Choroid plexus epithelial cell (primary cell): ENCODE measurements at regions not wholly inside any gene's neighbourhood (a gene's known extent, or its start where the extent isn't known, plus 50 kb on each side); places are given as distances from the start of the nearest gene placed in this dataset.

ENCODE experiments used
- DNase-seq: peaks from one replicate; pipeline ENCODE4 v3.0.0-alpha.2; 2010; ENCODE audit warnings: low read depth
- H3K4me3 ChIP-seq: 2 replicates; pipeline ENCODE4 v1.5.1; 2011; ENCODE audit warnings: low read depth, mild to moderate bottlenecking, control low read depth, low read length, moderate library complexity
- TF ChIP-seq, protein P1 (sequence below): conservative IDR thresholded peaks from 2 replicates; pipeline ENCODE4 v1.5.1; 2011; ENCODE audit warnings: low read depth, mild to moderate bottlenecking, control low read depth, inconsistent platforms, low read length, moderate library complexity

DNA sequence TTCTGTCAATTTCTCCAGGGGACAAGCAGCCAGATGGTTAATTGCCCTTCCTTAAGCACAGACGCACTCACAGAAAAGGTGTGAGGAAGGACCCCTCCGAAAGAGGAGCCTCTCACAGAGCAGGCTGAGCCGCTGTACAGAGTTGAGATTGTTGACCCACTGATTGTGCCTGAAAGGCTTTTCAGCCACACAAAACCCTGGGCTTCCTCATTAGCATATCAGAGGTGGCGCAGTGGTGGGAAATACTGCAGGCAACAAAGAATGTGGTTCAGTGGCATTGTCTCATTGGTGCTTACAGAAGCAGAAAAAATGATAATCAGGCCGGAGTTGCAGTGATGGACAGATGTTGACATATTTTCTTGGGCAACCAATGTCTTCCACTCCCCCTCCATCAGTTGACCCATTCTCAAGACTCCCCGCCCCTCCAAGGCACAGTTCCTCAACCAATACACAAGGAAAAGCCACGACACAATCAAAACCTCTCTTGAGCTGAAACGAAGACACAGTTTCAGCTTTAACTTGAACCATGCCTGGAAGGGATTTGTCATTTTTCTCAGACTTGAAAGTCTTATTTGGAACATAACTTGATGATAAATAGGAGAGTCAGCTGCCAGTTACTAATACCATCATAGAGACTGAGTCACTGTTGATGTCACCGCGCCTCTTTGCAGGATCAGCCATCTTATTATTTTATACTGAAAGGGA, 53.1 kb downstream of the ATXN3L start:
- TF ChIP-seq, protein P1, sequence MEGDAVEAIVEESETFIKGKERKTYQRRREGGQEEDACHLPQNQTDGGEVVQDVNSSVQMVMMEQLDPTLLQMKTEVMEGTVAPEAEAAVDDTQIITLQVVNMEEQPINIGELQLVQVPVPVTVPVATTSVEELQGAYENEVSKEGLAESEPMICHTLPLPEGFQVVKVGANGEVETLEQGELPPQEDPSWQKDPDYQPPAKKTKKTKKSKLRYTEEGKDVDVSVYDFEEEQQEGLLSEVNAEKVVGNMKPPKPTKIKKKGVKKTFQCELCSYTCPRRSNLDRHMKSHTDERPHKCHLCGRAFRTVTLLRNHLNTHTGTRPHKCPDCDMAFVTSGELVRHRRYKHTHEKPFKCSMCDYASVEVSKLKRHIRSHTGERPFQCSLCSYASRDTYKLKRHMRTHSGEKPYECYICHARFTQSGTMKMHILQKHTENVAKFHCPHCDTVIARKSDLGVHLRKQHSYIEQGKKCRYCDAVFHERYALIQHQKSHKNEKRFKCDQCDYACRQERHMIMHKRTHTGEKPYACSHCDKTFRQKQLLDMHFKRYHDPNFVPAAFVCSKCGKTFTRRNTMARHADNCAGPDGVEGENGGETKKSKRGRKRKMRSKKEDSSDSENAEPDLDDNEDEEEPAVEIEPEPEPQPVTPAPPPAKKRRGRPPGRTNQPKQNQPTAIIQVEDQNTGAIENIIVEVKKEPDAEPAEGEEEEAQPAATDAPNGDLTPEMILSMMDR: no peak
- no peak for DNase-seq
- H3K4me3 ChIP-seq: no peak overlapping the region

DNA sequence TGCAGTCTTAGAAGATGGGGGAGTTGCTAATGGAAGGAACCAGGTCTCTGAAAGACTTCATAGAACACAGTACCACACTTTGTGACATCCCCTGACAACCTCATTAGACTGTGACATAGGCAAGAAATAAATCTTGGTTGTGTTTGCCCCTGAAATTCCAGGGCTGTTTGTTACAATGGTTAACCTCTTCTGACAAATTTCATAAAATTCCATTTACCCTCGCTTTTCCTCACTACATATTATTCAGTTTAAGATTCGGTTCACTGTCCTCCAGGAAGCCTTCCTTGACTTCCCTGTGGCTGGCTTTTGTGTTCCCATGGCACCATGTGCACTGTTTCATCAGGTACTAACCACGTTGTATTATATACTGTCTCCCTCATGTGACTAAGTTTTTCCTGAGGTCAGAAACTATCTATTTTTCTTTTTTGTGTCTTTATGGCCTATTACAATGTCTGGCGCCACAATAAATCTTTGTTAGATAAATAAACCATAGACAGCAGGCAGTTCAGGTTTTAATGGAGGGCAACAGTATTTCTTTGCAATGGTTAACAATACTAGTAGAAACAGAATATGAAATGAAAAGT, 54.2 kb downstream of the ATXN3L start:
- TF ChIP-seq, protein P1: no peak
- DNase-seq: no peak
- H3K4me3 ChIP-seq: no peak overlapping the region

DNA sequence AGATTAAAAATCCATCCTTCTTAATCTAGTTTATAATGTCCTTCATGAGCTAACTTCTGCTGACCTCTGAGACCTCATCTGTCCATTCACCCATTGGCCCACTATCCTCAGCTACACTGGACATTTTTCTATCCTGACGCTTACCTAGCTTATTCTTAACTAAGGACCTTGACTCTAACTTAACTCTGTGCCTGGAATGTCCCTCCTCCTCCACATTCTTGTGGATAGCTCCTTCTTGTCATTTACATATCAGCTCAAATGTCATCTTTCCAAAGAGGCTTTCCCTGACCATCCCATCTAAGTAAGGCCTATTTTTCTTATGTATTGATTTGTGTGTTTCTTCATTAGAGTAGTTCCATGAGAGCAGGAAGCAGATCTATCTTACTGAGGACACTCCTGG, 54.7 kb downstream of the ATXN3L start:
- TF ChIP-seq, protein P1: no peak
- no peak for DNase-seq
- no peak overlapping the region for H3K4me3 ChIP-seq

DNA sequence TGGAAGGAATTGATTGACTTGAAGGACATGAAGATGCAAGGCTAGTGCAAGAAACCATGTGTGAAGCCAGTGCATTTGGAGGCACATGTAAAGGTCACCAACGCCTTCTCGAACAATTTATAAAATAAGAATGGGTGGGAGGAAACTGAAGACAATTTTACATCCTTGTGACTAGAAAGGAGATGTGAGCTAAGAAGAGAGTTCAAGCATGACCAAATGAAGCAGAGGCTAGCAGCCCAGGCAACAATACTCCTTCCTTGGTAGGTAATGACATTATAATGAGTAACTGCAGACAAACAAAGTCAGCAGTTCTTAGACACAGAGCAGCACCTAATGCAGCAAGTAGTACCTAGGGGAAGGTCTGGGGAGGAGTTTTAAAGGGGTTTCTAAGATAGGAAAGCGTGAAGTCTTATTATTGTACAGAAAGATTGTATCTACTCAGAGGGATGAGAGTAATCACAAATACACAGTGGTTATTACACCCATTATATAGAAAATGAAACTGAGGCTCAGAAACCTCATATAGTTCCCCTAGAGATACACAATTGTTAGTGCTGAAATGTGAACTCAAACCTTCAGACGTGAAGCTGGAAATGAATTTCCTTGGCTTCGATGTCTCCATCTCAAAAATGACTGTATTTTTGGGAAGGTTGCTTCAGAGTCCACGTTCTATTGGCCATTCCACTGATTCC, 56.1 kb downstream of the ATXN3L start:
- no peak for DNase-seq
- H3K4me3 ChIP-seq: no peak overlapping the region
- TF ChIP-seq, protein P1: no peak

DNA sequence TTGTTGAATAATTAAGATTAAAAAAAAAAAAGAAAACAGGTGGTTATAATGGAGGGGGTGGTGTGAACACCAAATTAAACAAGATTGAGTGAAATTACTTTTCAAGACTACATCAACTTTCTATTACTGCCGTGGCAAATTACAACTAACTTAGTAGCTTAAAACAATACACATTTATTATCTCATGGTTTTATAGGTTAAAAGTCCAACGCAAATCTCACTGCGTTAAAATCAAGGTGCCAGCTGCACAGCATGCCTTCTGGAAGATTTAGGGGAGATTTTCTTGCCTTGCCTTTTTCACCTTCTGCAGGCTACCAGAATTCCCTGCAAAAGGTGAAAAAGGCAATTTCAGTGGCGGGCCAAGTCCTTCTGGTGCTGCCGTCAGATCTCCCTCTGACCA, 58.5 kb downstream of the ATXN3L start:
- TF ChIP-seq, protein P1: no peak
- H3K4me3 ChIP-seq: no peak overlapping the region
- DNase-seq: no peak

DNA sequence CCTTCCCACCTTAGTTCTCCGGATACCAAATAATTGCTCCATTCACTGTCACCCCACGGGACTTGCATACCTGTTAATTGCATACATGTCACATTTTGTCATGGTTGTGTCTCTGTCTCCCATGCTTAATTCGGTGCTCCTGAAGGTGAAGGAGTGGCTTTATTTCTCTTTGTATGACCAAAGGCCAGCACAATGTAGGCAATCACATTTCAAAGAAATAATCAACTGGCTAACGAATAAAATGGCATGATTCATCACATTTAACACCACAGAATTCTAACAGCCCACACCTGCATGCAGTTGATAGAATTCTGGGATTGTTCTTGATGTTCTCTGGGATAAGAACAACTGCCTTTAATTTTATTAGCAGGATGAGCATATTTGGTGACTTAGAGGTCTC, 59.3 kb downstream of the ATXN3L start:
- no peak for DNase-seq
- no peak overlapping the region for H3K4me3 ChIP-seq
- TF ChIP-seq, protein P1: no peak
